AG04449 (cell line): ENCODE measurements at regions not wholly inside any gene's neighbourhood (a gene's known extent, or its start where the extent isn't known, plus 50 kb on each side); places are given as distances from the start of the nearest gene placed in this dataset.
"Not testable (repeated sequence)": the region's sequence is repeated elsewhere in the genome, so short reads cannot be mapped to it uniquely, and the experiment has no call there.

ENCODE experiments used
- CTCF ChIA-PET: fragments of 350-600 bp; formaldehyde crosslinking; extraction: SDS; loops from one replicate; lab custom pipeline; 2021; ENCODE audit warnings: antibody characterized with exemption; lab: Yijun Ruan, JAX
- POLR2A ChIA-PET: fragments of 400-600, 350-600 bp; formaldehyde crosslinking; extraction: SDS; loops from one replicate; lab custom pipeline; 2020; ENCODE audit warnings: antibody characterized with exemption, inconsistent platforms; lab: Yijun Ruan, JAX
- DNase-seq: peaks from one replicate; pipeline ENCODE4 v3.0.0-alpha.2; 2010; ENCODE audit warnings: low read depth, low spot score
- H3K4me3 ChIP-seq: 2 replicates; pipeline ENCODE4 v1.5.1; 2011; ENCODE audit warnings: low read depth, mild to moderate bottlenecking, control low read depth, low read length

GRCh38 chr2:111500536-111501062 is 379.9 kb downstream of the BCL2L11 start:
- DNase-seq, CTCF ChIA-PET, POLR2A ChIA-PET, H3K4me3 ChIP-seq: not testable (repeated sequence)

- POLR2A ChIA-PET, DNase-seq, H3K4me3 ChIP-seq, CTCF ChIA-PET: not testable (repeated sequence)
Measured at GRCh38 chr2:111503844-111504570, 380.0 kb downstream of the ANAPC1 start.

- CTCF ChIA-PET, POLR2A ChIA-PET, DNase-seq, H3K4me3 ChIP-seq: not testable (repeated sequence)
Measured at GRCh38 chr2:111504571-111504942, 379.4 kb downstream of the ANAPC1 start.

GRCh38 chr2:111505267-111505666 is 378.7 kb downstream of the ANAPC1 start:
- POLR2A ChIA-PET, CTCF ChIA-PET: not testable (repeated sequence)

GRCh38 chr2:111506936-111507335 is 377.1 kb downstream of the ANAPC1 start:
- DNase-seq, H3K4me3 ChIP-seq, POLR2A ChIA-PET, CTCF ChIA-PET: not testable (repeated sequence)

More at GRCh38 chr2:111505267-111505666, 378.7 kb downstream of the ANAPC1 start:
- not testable (repeated sequence) for H3K4me3 ChIP-seq, DNase-seq

- DNase-seq, CTCF ChIA-PET, H3K4me3 ChIP-seq, POLR2A ChIA-PET: not testable (repeated sequence)
Measured at GRCh38 chr2:111509225-111509869, 374.6 kb downstream of the ANAPC1 start.

GRCh38 chr2:111510384-111510783 is 373.6 kb downstream of the ANAPC1 start:
- CTCF ChIA-PET, POLR2A ChIA-PET, DNase-seq, H3K4me3 ChIP-seq: not testable (repeated sequence)

- POLR2A ChIA-PET, CTCF ChIA-PET, H3K4me3 ChIP-seq, DNase-seq: not testable (repeated sequence)
Measured at GRCh38 chr2:111511062-111511461, 372.9 kb downstream of the ANAPC1 start.

GRCh38 chr2:111512378-111512777 is 371.6 kb downstream of the ANAPC1 start:
- H3K4me3 ChIP-seq, POLR2A ChIA-PET, DNase-seq, CTCF ChIA-PET: not testable (repeated sequence)

GRCh38 chr2:111514138-111514537 is 369.9 kb downstream of the ANAPC1 start:
- POLR2A ChIA-PET, DNase-seq, CTCF ChIA-PET, H3K4me3 ChIP-seq: not testable (repeated sequence)

GRCh38 chr2:111517050-111517720 is 366.8 kb downstream of the ANAPC1 start:
- H3K4me3 ChIP-seq, POLR2A ChIA-PET, DNase-seq, CTCF ChIA-PET: not testable (repeated sequence)

GRCh38 chr2:111517721-111518053 is 366.3 kb downstream of the ANAPC1 start:
- H3K4me3 ChIP-seq, POLR2A ChIA-PET, DNase-seq, CTCF ChIA-PET: not testable (repeated sequence)
